Endodermal cell (in vitro differentiated cells): ENCODE measurements at regions not wholly inside any gene's neighbourhood (a gene's known extent, or its start where the extent isn't known, plus 50 kb on each side); places are given as distances from the start of the nearest gene placed in this dataset.

ENCODE experiments used
- DNase-seq: peaks from one replicate; pipeline ENCODE4 v3.0.0-alpha.2; 2017
- H3K27ac ChIP-seq: 2 replicates; pipeline ENCODE4 v1.5.1; 2013; ENCODE audit warnings: mild to moderate bottlenecking, low read depth, low read length, moderate library complexity
- H3K27me3 ChIP-seq: 2 replicates; pipeline ENCODE4 v1.6.1; 2013; ENCODE audit warnings: mild to moderate bottlenecking, low read length, moderate library complexity; ENCODE audit not compliant: insufficient read depth, control insufficient read depth, poor library complexity, severe bottlenecking
- H3K36me3 ChIP-seq: 2 replicates; pipeline ENCODE4 v1.7.0; 2013; ENCODE audit warnings: mild to moderate bottlenecking, low read length, moderate library complexity; ENCODE audit not compliant: control insufficient read depth, insufficient read depth
- H3K4me1 ChIP-seq: one replicate; pipeline ENCODE4 v1.7.0; 2013; ENCODE audit warnings: low read length; ENCODE audit not compliant: control insufficient read depth, insufficient read depth
- H3K4me3 ChIP-seq: 2 replicates; pipeline ENCODE4 v1.5.1; 2013; ENCODE audit warnings: mild to moderate bottlenecking, low read length, moderate library complexity
- H3K9ac ChIP-seq: 2 replicates; pipeline ENCODE4 v1.6.1; 2013; ENCODE audit warnings: mild to moderate bottlenecking, low read length, moderate library complexity; ENCODE audit not compliant: poor library complexity, severe bottlenecking; ENCODE audit errors: extremely low read depth
- H3K9me3 ChIP-seq: 2 replicates; pipeline ENCODE4 v1.6.1; 2013; ENCODE audit warnings: mild to moderate bottlenecking, low read length, moderate library complexity; ENCODE audit not compliant: control insufficient read depth
- H3K27ac Mint-ChIP-seq: 2 replicates; pipeline ENCODE4 v1.8.0; 2020; ENCODE audit warnings: mixed read lengths
- H3K27me3 Mint-ChIP-seq: 2 replicates; pipeline ENCODE4 v1.8.0; 2021; ENCODE audit warnings: mild to moderate bottlenecking, mixed read lengths; ENCODE audit not compliant: insufficient read depth
- H3K36me3 Mint-ChIP-seq: 2 replicates; pipeline ENCODE4 v1.8.0; 2020; ENCODE audit warnings: low read depth, mixed read lengths
- H3K4me1 Mint-ChIP-seq: 2 replicates; pipeline ENCODE4 v1.8.0; 2020; ENCODE audit warnings: mixed read lengths
- H3K4me3 Mint-ChIP-seq: 2 replicates; pipeline ENCODE4 v1.8.0; 2020; ENCODE audit warnings: mild to moderate bottlenecking, moderate library complexity, mixed read lengths
- H3K9me3 Mint-ChIP-seq: 2 replicates; pipeline ENCODE4 v1.8.0; 2020; ENCODE audit warnings: mild to moderate bottlenecking, mixed read lengths
- WGBS, 2 experiments: methylation state at CpG; one replicate each; pipeline versions ENCODE4 v1.1.5 to v1.1.7; 2013; ENCODE audit warnings: missing lambda C conversion rate in 2 of 2, mixed read lengths in 1 of 2; ENCODE audit not compliant: insufficient coverage in 1 of 2, insufficient read length in 1 of 2; 5-methylcytosine and 5-hydroxymethylcytosine counted together
- TF ChIP-seq, protein P1 (sequence below): fragments of 200-600 bp; sonication (generic); conservative IDR thresholded peaks from 2 replicates; pipeline ENCODE4 v1.5.0; 2021; ENCODE audit warnings: antibody characterized with exemption, mild to moderate bottlenecking

- H3K4me3 ChIP-seq: no peak overlapping the region
- Mint-ChIP-seq H3K9me3 (no peaks in the 10 kb centered on the region), H3K4me3 (no peak overlapping the region), H3K4me1 (peaks cover 8% of the 10 kb centered on the region), H3K27me3 (peaks cover 15% of the 10 kb centered on the region), H3K36me3 (no peaks in the 10 kb centered on the region), H3K27ac (no peak overlapping the region)
- no peaks in the 10 kb centered on the region for H3K9me3 ChIP-seq
- no peak for DNase-seq
- H3K4me1 ChIP-seq: no peaks in the 10 kb centered on the region
- TF ChIP-seq, protein P1, sequence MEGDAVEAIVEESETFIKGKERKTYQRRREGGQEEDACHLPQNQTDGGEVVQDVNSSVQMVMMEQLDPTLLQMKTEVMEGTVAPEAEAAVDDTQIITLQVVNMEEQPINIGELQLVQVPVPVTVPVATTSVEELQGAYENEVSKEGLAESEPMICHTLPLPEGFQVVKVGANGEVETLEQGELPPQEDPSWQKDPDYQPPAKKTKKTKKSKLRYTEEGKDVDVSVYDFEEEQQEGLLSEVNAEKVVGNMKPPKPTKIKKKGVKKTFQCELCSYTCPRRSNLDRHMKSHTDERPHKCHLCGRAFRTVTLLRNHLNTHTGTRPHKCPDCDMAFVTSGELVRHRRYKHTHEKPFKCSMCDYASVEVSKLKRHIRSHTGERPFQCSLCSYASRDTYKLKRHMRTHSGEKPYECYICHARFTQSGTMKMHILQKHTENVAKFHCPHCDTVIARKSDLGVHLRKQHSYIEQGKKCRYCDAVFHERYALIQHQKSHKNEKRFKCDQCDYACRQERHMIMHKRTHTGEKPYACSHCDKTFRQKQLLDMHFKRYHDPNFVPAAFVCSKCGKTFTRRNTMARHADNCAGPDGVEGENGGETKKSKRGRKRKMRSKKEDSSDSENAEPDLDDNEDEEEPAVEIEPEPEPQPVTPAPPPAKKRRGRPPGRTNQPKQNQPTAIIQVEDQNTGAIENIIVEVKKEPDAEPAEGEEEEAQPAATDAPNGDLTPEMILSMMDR: no peak
- H3K27me3 ChIP-seq: no peaks in the 10 kb centered on the region
- no peak overlapping the region for H3K9ac ChIP-seq
- H3K27ac ChIP-seq: no peak overlapping the region
- WGBS, 2 experiments: 95 to 100% methylated on average over 2 to 5 of the region's 5 CpGs
- H3K36me3 ChIP-seq: no peaks in the 10 kb centered on the region
Measured at GRCh38 chr4:155600244-155600643, 66.4 kb upstream of the GUCY1A1 start.

- Mint-ChIP-seq H3K27ac (no peak overlapping the region), H3K4me1 (peaks cover 8% of the 10 kb centered on the region), H3K4me3 (no peak overlapping the region), H3K27me3 (peaks cover 15% of the 10 kb centered on the region), H3K36me3 (no peaks in the 10 kb centered on the region), H3K9me3 (no peaks in the 10 kb centered on the region)
- H3K9me3 ChIP-seq: no peaks in the 10 kb centered on the region
- no peak for DNase-seq
- no peak overlapping the region for H3K9ac ChIP-seq
- TF ChIP-seq, protein P1: no peak
- no peak overlapping the region for H3K27ac ChIP-seq
- no peaks in the 10 kb centered on the region for H3K4me1 ChIP-seq
- H3K4me3 ChIP-seq: no peak overlapping the region
- H3K27me3 ChIP-seq: no peaks in the 10 kb centered on the region
- H3K36me3 ChIP-seq: no peaks in the 10 kb centered on the region
Measured at GRCh38 chr4:155599596-155599995, 67.1 kb upstream of the GUCY1A1 start.

GRCh38 chr4:155599085-155599484 is 67.6 kb upstream of the GUCY1A1 start:
- no peaks in the 10 kb centered on the region for H3K9me3 Mint-ChIP-seq
- H3K4me1 Mint-ChIP-seq: peaks cover 11% of the 10 kb centered on the region
- Histone ChIP-seq H3K4me3 (no peak overlapping the region), H3K27me3 (no peaks in the 10 kb centered on the region), H3K27ac (no peak overlapping the region), H3K36me3 (no peaks in the 10 kb centered on the region), H3K9me3 (no peaks in the 10 kb centered on the region), H3K4me1 (no peaks in the 10 kb centered on the region), H3K9ac (no peak overlapping the region)
- DNase-seq: no peak
- H3K27me3 Mint-ChIP-seq: peaks cover 18% of the 10 kb centered on the region
- H3K27ac Mint-ChIP-seq: no peak overlapping the region
- H3K4me3 Mint-ChIP-seq: no peak overlapping the region
- TF ChIP-seq, protein P1: no peak
- WGBS, 2 experiments: 86 to 93% methylated on average over 4 to 5 of the region's 6 CpGs
- H3K36me3 Mint-ChIP-seq: no peaks in the 10 kb centered on the region
